Endothelial cell of umbilical vein (primary cell): ENCODE measurements at regions not wholly inside any gene's neighbourhood (a gene's known extent, or its start where the extent isn't known, plus 50 kb on each side); places are given as distances from the start of the nearest gene placed in this dataset.

Source experiments
- BruUV-seq: library from RNA; stranded (reverse); fragments of 400-500 nt; replicated peaks from 2 replicates; lab custom pipeline; 2021; lab: Mats Ljungman, UMichigan
- CTCF ChIA-PET: fragments of 300-600, 350-600 bp; sonication (Branson Sonifier 250); formaldehyde crosslinking; loops from one replicate; lab custom pipeline; 2021; ENCODE audit warnings: antibody characterized with exemption, inconsistent platforms; lab: Charles Lee
- POLR2A ChIA-PET: fragments of 300-600, 350-600 bp; sonication (Branson Sonifier 250); formaldehyde crosslinking; loops from one replicate; lab custom pipeline; 2021; ENCODE audit warnings: antibody characterized with exemption, inconsistent platforms; lab: Charles Lee
- DNase-seq: peaks from one replicate; pipeline ENCODE4 v3.0.0-alpha.2; 2011; ENCODE audit warnings: low read depth, low spot score
- FAIRE-seq: peaks from 2 replicates; lab custom pipeline; 2011; peaks lifted over from hg19 to GRCh38; lab: Jason Lieb, UNC
- H2AFZ ChIP-seq: 2 replicates; pipeline ENCODE4 v1.6.0; 2012; ENCODE audit warnings: low read depth, low read length, control low read depth, inconsistent platforms
- H3K27ac ChIP-seq: 2 replicates; pipeline ENCODE4 v1.5.1; 2011; ENCODE audit warnings: low read depth, mild to moderate bottlenecking, control low read depth, low read length, moderate library complexity; ENCODE audit not compliant: insufficient read depth
- H3K27me3 ChIP-seq, 2 experiments: 2 replicates each; pipeline versions ENCODE4 v1.6.0 to v1.6.1; 2011; ENCODE audit warnings: low read length in 2 of 2, mixed read lengths in 1 of 2; ENCODE audit not compliant: control insufficient read depth in 2 of 2, insufficient read depth in 2 of 2
- H3K36me3 ChIP-seq, 2 experiments: 2 replicates in 1 of 2; 3 replicates in 1 of 2; pipeline ENCODE4 v1.5.1; 2011; ENCODE audit warnings: low read length in 2 of 2, mild to moderate bottlenecking in 1 of 2, moderate library complexity in 1 of 2; ENCODE audit not compliant: control insufficient read depth in 2 of 2, insufficient read depth in 2 of 2; ENCODE audit errors: extremely low read depth in 1 of 2
- H3K4me1 ChIP-seq: 3 replicates; pipeline ENCODE4 v1.5.1; 2011; ENCODE audit warnings: mild to moderate bottlenecking, low read length; ENCODE audit not compliant: control insufficient read depth, insufficient read depth; ENCODE audit errors: extremely low read depth
- H3K4me2 ChIP-seq: 2 replicates; pipeline ENCODE4 v1.6.1; 2011; ENCODE audit warnings: low read length, control low read depth, mixed read lengths; ENCODE audit not compliant: insufficient read depth
- H3K4me3 ChIP-seq, 3 experiments: fragments of 200-600 bp in 1 of 3; sonication (generic), shearing (Covaris generic) in 1 of 3; replicated peaks in 1 of 3; 2 replicates each; pipeline ENCODE4 v1.5.1; 2011 to 2016; ENCODE audit warnings: control low read depth in 3 of 3, low read length in 3 of 3, mild to moderate bottlenecking in 2 of 3, inconsistent platforms in 1 of 3, low read depth in 1 of 3, moderate library complexity in 1 of 3; ENCODE audit not compliant: insufficient read depth in 1 of 3
- H3K79me2 ChIP-seq: 2 replicates; pipeline ENCODE4 v1.6.0; 2012; ENCODE audit warnings: low read length, inconsistent platforms; ENCODE audit not compliant: control insufficient read depth, insufficient read depth
- H3K9ac ChIP-seq: replicated peaks from 2 replicates; pipeline ENCODE3; 2011; ENCODE audit warnings: low read length, control low read depth; ENCODE audit not compliant: insufficient read depth; ENCODE audit errors: extremely low read depth
- H3K9me1 ChIP-seq: replicated peaks from 3 replicates; pipeline ENCODE4 v1.6.0; 2011; ENCODE audit warnings: mild to moderate bottlenecking, low read length; ENCODE audit not compliant: control insufficient read depth, insufficient read depth; ENCODE audit errors: extremely low read depth
- H3K9me3 ChIP-seq: replicated peaks from 2 replicates; pipeline ENCODE4 v1.5.1; 2012; ENCODE audit warnings: low read length, inconsistent platforms; ENCODE audit not compliant: control insufficient read depth, insufficient read depth
- H4K20me1 ChIP-seq: replicated peaks from 2 replicates; pipeline ENCODE3; 2011; ENCODE audit warnings: mild to moderate bottlenecking, low read length; ENCODE audit not compliant: control insufficient read depth, insufficient read depth; ENCODE audit errors: extremely low read depth
- EZH2 ChIP-seq: IDR thresholded peaks from 2 replicates; pipeline ENCODE4 v1.6.1; 2012; ENCODE audit warnings: borderline replicate concordance, low read depth, mild to moderate bottlenecking, moderate library complexity, low read length, inconsistent platforms; ENCODE audit not compliant: severe bottlenecking
- FOS ChIP-seq: IDR thresholded peaks from 2 replicates; pipeline ENCODE4 v1.6.1; 2011; ENCODE audit warnings: mild to moderate bottlenecking, low read length, moderate library complexity, borderline replicate concordance; ENCODE audit not compliant: insufficient read depth
- GATA2 ChIP-seq: IDR thresholded peaks from 2 replicates; pipeline ENCODE4 v1.7.0; 2011; ENCODE audit warnings: low read depth, mild to moderate bottlenecking, moderate library complexity, mixed read lengths, low read length; ENCODE audit not compliant: insufficient read length, insufficient read depth
- JUN ChIP-seq: IDR thresholded peaks from 2 replicates; pipeline ENCODE4 v1.6.1; 2011; ENCODE audit warnings: borderline replicate concordance, low read depth; ENCODE audit not compliant: insufficient read length, insufficient read depth
- MYC ChIP-seq: IDR thresholded peaks from one replicate; pipeline ENCODE4 v1.6.1; 2011; ENCODE audit warnings: mild to moderate bottlenecking, low read depth, low read length
- POLR2A ChIP-seq: IDR thresholded peaks from 2 replicates; pipeline ENCODE4 v1.6.1; 2012; ENCODE audit warnings: low read depth, mild to moderate bottlenecking, control low read depth, low read length
- POLR2AphosphoS5 ChIP-seq: IDR thresholded peaks from 2 replicates; pipeline ENCODE4 v1.6.1; 2012; ENCODE audit warnings: low read depth, mild to moderate bottlenecking, control low read depth, low read length, moderate library complexity; ENCODE audit not compliant: insufficient read depth
- dilution Hi-C: fragments of 300-500 bp; cut with MboI; formaldehyde crosslinking; loops from one replicate; pipeline ENCODE4 v1.15.0; 2019; ENCODE audit warnings: low sequenced_read_pairs; ENCODE audit not compliant: extremely low pct_ligation_motif_present
- intact Hi-C: fragments of 100-400 bp; cut with micrococcal nuclease; formaldehyde crosslinking; loops from one replicate; pipeline ENCODE4 v1.10.0; 2022
- TF ChIP-seq, protein P1 (sequence below): IDR thresholded peaks from 2 replicates; pipeline ENCODE4 v1.6.1; 2011; ENCODE audit not compliant: insufficient read depth, insufficient read length
- TF ChIP-seq, protein P2 (sequence below), 2 donors: IDR thresholded peaks; 1 replicate in 1 of 2; 2 replicates in 1 of 2; pipeline ENCODE4 v1.5.1; 2011; ENCODE audit warnings: low read length in 2 of 2, mild to moderate bottlenecking in 2 of 2, moderate library complexity in 2 of 2, control low read depth in 1 of 2, inconsistent platforms in 1 of 2, low read depth in 1 of 2; ENCODE audit not compliant: insufficient read depth in 1 of 2; ENCODE audit errors: extremely low read depth in 1 of 2

DNA sequence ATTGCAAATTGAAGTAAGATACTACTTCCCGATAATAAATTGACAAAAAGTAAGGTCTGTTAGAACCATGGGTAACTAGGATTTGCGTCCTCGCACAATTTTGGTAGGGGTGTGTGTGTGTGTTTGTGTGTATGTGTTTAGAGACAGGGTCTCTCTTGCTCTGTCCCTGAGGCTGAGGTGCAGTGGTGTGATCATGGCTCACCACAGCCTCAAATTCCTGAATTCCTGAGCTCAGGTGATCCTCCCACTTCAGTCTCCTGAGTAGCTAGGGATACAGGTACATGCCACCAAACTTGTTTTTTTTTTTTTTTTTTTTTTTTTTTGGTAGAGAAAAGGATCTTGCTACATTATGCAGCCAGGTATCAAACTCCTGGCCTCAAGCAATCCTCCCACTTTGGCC, 209.2 kb upstream of the ESRRG start:
- no peaks in the 10 kb centered on the region for H4K20me1 ChIP-seq
- TF ChIP-seq FOS (no peak), MYC (no peak), POLR2A (no peak), EZH2 (no peak), POLR2AphosphoS5 (no peak), GATA2 (no peak), JUN (no peak)
- TF ChIP-seq, protein P1, sequence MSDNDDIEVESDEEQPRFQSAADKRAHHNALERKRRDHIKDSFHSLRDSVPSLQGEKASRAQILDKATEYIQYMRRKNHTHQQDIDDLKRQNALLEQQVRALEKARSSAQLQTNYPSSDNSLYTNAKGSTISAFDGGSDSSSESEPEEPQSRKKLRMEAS, result no peak
- TF ChIP-seq, protein P2, sequence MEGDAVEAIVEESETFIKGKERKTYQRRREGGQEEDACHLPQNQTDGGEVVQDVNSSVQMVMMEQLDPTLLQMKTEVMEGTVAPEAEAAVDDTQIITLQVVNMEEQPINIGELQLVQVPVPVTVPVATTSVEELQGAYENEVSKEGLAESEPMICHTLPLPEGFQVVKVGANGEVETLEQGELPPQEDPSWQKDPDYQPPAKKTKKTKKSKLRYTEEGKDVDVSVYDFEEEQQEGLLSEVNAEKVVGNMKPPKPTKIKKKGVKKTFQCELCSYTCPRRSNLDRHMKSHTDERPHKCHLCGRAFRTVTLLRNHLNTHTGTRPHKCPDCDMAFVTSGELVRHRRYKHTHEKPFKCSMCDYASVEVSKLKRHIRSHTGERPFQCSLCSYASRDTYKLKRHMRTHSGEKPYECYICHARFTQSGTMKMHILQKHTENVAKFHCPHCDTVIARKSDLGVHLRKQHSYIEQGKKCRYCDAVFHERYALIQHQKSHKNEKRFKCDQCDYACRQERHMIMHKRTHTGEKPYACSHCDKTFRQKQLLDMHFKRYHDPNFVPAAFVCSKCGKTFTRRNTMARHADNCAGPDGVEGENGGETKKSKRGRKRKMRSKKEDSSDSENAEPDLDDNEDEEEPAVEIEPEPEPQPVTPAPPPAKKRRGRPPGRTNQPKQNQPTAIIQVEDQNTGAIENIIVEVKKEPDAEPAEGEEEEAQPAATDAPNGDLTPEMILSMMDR (IDR thresholded peaks at IDR 0.05; ENCODE audit: extremely low read depth in 1 of 2, insufficient read depth in 1 of 2, low read depth in 1 of 2, low read length in 2 of 2), result no peak
- H3K9me3 ChIP-seq, result peaks cover 5% of the 10 kb centered on the region
- H3K4me1 ChIP-seq, result no peaks in the 10 kb centered on the region
- POLR2A ChIA-PET, result no interaction called here
- no peak for FAIRE-seq
- no peaks in the 10 kb centered on the region for H3K79me2 ChIP-seq
- no peak overlapping the region for H3K9ac ChIP-seq
- H3K36me3 ChIP-seq, result no peaks in the 10 kb centered on the region
- intact Hi-C loops (no loop called here), dilution Hi-C loops (no loop called here)
- H3K4me2 ChIP-seq, result no peak overlapping the region
- H3K27me3 ChIP-seq, result no peaks in the 10 kb centered on the region
- no TSS peak for BruUV-seq
- H2AFZ ChIP-seq, result no peak overlapping the region
- H3K9me1 ChIP-seq, result no peaks in the 10 kb centered on the region
- H3K27ac ChIP-seq, result no peak overlapping the region
- DNase-seq, result no peak
- CTCF ChIA-PET, result interaction anchor here (0.7 kb wide), 1 partner anchor 13 kb away, joined by 3 read pairs; no protein-coding TSS in a partner anchor
- H3K4me3 ChIP-seq, result no peak overlapping the region
